ENCODE measurements at regions not wholly inside any gene's neighbourhood (a gene's known extent, or its start where the extent isn't known, plus 50 kb on each side); places are given as distances from the start of the nearest gene placed in this dataset.

DNA sequence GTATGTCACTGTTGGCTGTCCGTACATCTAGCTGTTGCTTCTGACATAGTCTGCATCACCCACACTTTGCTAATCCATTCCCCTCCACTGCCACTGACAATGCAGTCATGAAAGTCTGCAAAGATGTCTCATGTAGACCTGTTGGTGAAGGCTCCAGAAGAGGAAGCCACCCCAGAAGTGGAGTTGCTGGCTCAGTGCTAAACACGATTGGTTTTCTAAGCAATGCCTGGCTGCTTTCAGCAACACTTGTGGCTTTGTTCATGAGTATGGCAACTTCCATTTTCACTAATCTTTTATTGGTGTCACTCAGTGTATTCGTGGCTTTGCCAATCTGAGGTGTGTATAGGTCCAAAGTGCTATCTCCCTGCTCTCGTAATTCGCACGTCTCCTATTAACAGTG, 288.1 kb downstream of the GADD45G start:
- TF ChIP-seq SUZ12 (IDR thresholded peaks at IDR 0.05; ENCODE audit: extremely low read depth, insufficient read depth, insufficient read length) = no peak
- TF ChIP-seq ZNF274 (IDR thresholded peaks at IDR 0.05; ENCODE audit: low read depth, low read length) = no peak
- no peak for TF ChIP-seq YY1 (IDR thresholded peaks at IDR 0.05; ENCODE audit: insufficient read depth, insufficient read length)
